GM23338 (cell line): ENCODE measurements at regions not wholly inside any gene's neighbourhood (a gene's known extent, or its start where the extent isn't known, plus 50 kb on each side); places are given as distances from the start of the nearest gene placed in this dataset. TPM values are rescaled to one million over a fixed set of nuclear protein-coding genes. Genes with fewer than 3 reads are reported as not detected.

Source experiments
- ATAC-seq: fragments of 200-7000 bp; cut with Tn5 transposase; 3 replicates; pipeline ENCODE4 v1.9.1; 2020
- DNase-seq: peaks from one replicate; pipeline ENCODE4 v3.0.0-alpha.2; 2015; ENCODE audit warnings: low spot score
- H2AFZ ChIP-seq: fragments of 200-600 bp; sonication (generic); 2 replicates; pipeline ENCODE4 v1.8.0; 2016; ENCODE audit warnings: antibody characterized with exemption, mild to moderate bottlenecking, moderate library complexity
- H3F3A ChIP-seq: fragments of 200-600 bp; sonication (generic); replicated peaks from 2 replicates; pipeline ENCODE4 v1.8.0; 2017; ENCODE audit warnings: antibody characterized with exemption, mixed run types, low read depth
- H3K27ac ChIP-seq: fragments of 200-600 bp; sonication (generic); 2 replicates; pipeline ENCODE4 v1.6.1; 2016; ENCODE audit warnings: low read depth
- H3K27me3 ChIP-seq: fragments of 200-600 bp; sonication (generic); 2 replicates; pipeline ENCODE4 v1.8.0; 2016; ENCODE audit warnings: mild to moderate bottlenecking, mixed run types, moderate library complexity; ENCODE audit not compliant: insufficient read depth
- H3K36me3 ChIP-seq: fragments of 200-600 bp; sonication (generic); 2 replicates; pipeline ENCODE4 v1.8.0; 2016; ENCODE audit warnings: mild to moderate bottlenecking; ENCODE audit not compliant: insufficient read depth
- H3K4me1 ChIP-seq: fragments of 200-600 bp; sonication (generic); 2 replicates; pipeline ENCODE4 v1.8.0; 2016; ENCODE audit warnings: mild to moderate bottlenecking, moderate library complexity; ENCODE audit not compliant: insufficient read depth
- H3K4me2 ChIP-seq: fragments of 200-600 bp; sonication (generic); 2 replicates; pipeline ENCODE4 v1.7.1; 2017; ENCODE audit warnings: mixed run types
- H3K4me3 ChIP-seq: fragments of 200-600 bp; sonication (generic); 2 replicates; pipeline ENCODE4 v1.6.1; 2016; ENCODE audit warnings: mixed run types
- H3K79me2 ChIP-seq: fragments of 200-600 bp; sonication (generic); replicated peaks from 2 replicates; pipeline ENCODE4 v1.8.0; 2017; ENCODE audit warnings: mild to moderate bottlenecking; ENCODE audit not compliant: insufficient read depth
- H3K9me2 ChIP-seq: fragments of 200-600 bp; sonication (generic); 2 replicates; pipeline ENCODE4 v1.8.0; 2017; ENCODE audit not compliant: insufficient read depth
- H4K20me1 ChIP-seq: fragments of 200-600 bp; sonication (generic); replicated peaks from 2 replicates; pipeline ENCODE4 v1.8.0; 2017; ENCODE audit warnings: mild to moderate bottlenecking; ENCODE audit not compliant: insufficient read depth
- H3K27ac Mint-ChIP-seq: 2 replicates; pipeline ENCODE4 v1.8.0; 2020; ENCODE audit warnings: inconsistent platforms, mild to moderate bottlenecking, moderate library complexity, mixed read lengths
- H3K27me3 Mint-ChIP-seq: 3 replicates; pipeline ENCODE4 v1.8.0; 2022; ENCODE audit warnings: low read depth, mild to moderate bottlenecking, moderate library complexity, mixed read lengths, inconsistent platforms; ENCODE audit not compliant: insufficient read depth, poor library complexity
- H3K36me3 Mint-ChIP-seq: 3 replicates; pipeline ENCODE4 v1.8.0; 2021; ENCODE audit warnings: low read depth, mild to moderate bottlenecking, inconsistent platforms, moderate library complexity, mixed read lengths
- H3K4me1 Mint-ChIP-seq: 3 replicates; pipeline ENCODE4 v1.8.0; 2020; ENCODE audit warnings: mild to moderate bottlenecking, inconsistent platforms, mixed read lengths
- H3K4me3 Mint-ChIP-seq: 3 replicates; pipeline ENCODE4 v1.8.0; 2021; ENCODE audit warnings: moderate library complexity, mild to moderate bottlenecking, inconsistent platforms, mixed read lengths
- H3K9me3 Mint-ChIP-seq: 3 replicates; pipeline ENCODE4 v1.8.0; 2020; ENCODE audit warnings: moderate library complexity, mild to moderate bottlenecking, inconsistent platforms, mixed read lengths
- CTCF ChIP-seq, 2 experiments: fragments of 200-600 bp in 1 of 2; sonication (generic) in 1 of 2; conservative IDR thresholded peaks; 2 replicates each; pipeline versions ENCODE4 v1.5.1 to v1.6.1; 2016 to 2017; ENCODE audit warnings: antibody characterized with exemption in 2 of 2, low read depth in 2 of 2, mild to moderate bottlenecking in 2 of 2, moderate library complexity in 1 of 2
- EZH2 ChIP-seq: fragments of 200-600 bp; sonication (generic); IDR thresholded peaks from one replicate; pipeline ENCODE4 v1.8.0; 2017; ENCODE audit warnings: antibody characterized with exemption, mild to moderate bottlenecking, low read depth; ENCODE audit not compliant: unreplicated experiment
- POLR2AphosphoS5 ChIP-seq: IDR thresholded peaks from 2 replicates; pipeline ENCODE4 v1.6.1; 2016; ENCODE audit warnings: antibody characterized with exemption, low read depth
- STAT1 ChIP-seq: IDR thresholded peaks from one replicate; pipeline ENCODE4 v1.6.1; 2016; ENCODE audit warnings: antibody characterized with exemption; ENCODE audit not compliant: unreplicated experiment
- ZNF331 ChIP-seq: fragments of 250-450 bp; sonication (Bioruptor Pico); IDR thresholded peaks from 2 replicates; pipeline ENCODE4 v1.5.0; 2020; ENCODE audit warnings: low read depth, mild to moderate bottlenecking, moderate library complexity
- microRNA-seq: library from miRNA; unstranded; fragments of <30 nt; microRNA quantifications from one replicate; pipeline ENCODE4, GENCODE V29; 2017
- small RNA-seq: library from RNA; depleted of rRNA; stranded (forward); fragments of <200 nt; gene quantifications from one replicate; pipeline ENCODE3, GENCODE V24; 2014; ENCODE audit warnings: low replicate concordance

GRCh38 chr14:28707814-28708213 is 58.8 kb upstream of the FOXG1 start (continued):
- TF ChIP-seq CTCF (conservative IDR thresholded peaks at IDR 0.05; ENCODE audit: low read depth in 2 of 2) = no peak
- TF ChIP-seq EZH2 = no peak
- no peak for TF ChIP-seq STAT1
- TF ChIP-seq POLR2AphosphoS5 = no peak

- peak; percentile 24 for DNase-seq
- TF ChIP-seq STAT1 = no peak
- TF ChIP-seq ZNF331 (CRISPR knock-in tag) = no peak
- Histone ChIP-seq H3K27ac (no peak overlapping the region), H4K20me1 (no peaks in the 10 kb centered on the region), H3K9me2 (no peaks in the 10 kb centered on the region), H3K4me2 (no peak overlapping the region), H3K36me3 (no peaks in the 10 kb centered on the region), H2AFZ (peak overlapping the region; percentile 44; the same call in 1 of the 2 replicates), H3K4me3 (no peak overlapping the region), H3K79me2 (no peaks in the 10 kb centered on the region), H3K27me3 (no peaks in the 10 kb centered on the region), H3K4me1 (no peaks in the 10 kb centered on the region), H3F3A (no peaks in the 10 kb centered on the region)
- Mint-ChIP-seq H3K4me1 (no peaks in the 10 kb centered on the region), H3K36me3 (no peaks in the 10 kb centered on the region), H3K27ac (no peak overlapping the region), H3K9me3 (no peaks in the 10 kb centered on the region), H3K4me3 (no peak overlapping the region), H3K27me3 (no peaks in the 10 kb centered on the region)
- ATAC-seq = peak; percentile 59; the same call in 2 of the 3 replicates
These were observed 56.8 kb upstream of the FOXG1 start for GRCh38 chr14:28709571-28710305.

Small RNAs in the stretch of these regions (microRNA-seq; reads per million reads assigned to microRNA genes)
- not detected for gene MIR3171
- gene MIR4307 = not detected

Small RNAs in the stretch of these regions (small RNA-seq; reads per million reads assigned to genes)
- gene EIF4A1P12 (not detected), gene MIR3171 (not detected), gene MIR4307 (not detected)
